ENCODE measurements at regions not wholly inside any gene's neighbourhood (a gene's known extent, or its start where the extent isn't known, plus 50 kb on each side); places are given as distances from the start of the nearest gene placed in this dataset.

GRCh38 chr9:129347316-129348120, 169.5 kb upstream of the IER5L start:
- H3K9me3 Mint-ChIP-seq = no peaks in the 10 kb centered on the region
- peaks cover 3% of the 10 kb centered on the region for H3K27me3 Mint-ChIP-seq (ENCODE audit: low read depth)
- no peaks in the 10 kb centered on the region for H3K36me3 Mint-ChIP-seq (ENCODE audit: low read depth)
- peaks cover 6% of the 10 kb centered on the region for H3K4me1 Mint-ChIP-seq (ENCODE audit: low read depth)
- no peak overlapping the region for H3K4me3 Mint-ChIP-seq
- H3K27ac Mint-ChIP-seq = no peak overlapping the region
- CTCF ChIA-PET = interaction anchor here (0.6 to 1.8 kb wide), 7 partner anchors 12 to 216 kb away, joined by 3 to 6 read pairs (median 3); no protein-coding TSS in a partner anchor
- no peak for DNase-seq
- intact Hi-C loops (cut with micrococcal nuclease) = no loop called here

DNA sequence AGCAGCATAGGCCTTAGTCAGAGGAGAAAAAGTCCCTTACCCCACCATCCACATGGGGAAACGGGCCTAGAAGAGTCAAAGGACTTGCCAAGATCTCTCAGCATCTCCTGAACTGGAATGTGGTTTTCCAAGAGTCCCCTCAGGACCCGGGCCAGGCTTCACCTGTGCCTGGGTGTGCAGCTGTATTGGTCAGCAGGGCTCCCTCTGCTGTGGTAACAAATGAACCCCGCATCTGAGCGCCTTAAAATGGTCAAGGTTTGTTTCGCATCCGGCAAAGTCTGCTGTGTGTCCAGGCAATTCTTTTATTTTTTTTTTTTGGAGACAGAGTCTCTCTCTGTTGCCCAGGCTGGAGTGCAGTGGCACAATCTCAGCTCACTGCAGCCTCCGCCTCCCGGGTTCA, 168.0 kb upstream of the IER5L start:
- intact Hi-C loops (cut with micrococcal nuclease) = loop anchor here (1.0 kb wide), 2 partner anchors 25 to 173 kb away; no protein-coding TSS in a partner anchor
- Mint-ChIP-seq H3K27ac (no peak overlapping the region), H3K9me3 (no peaks in the 10 kb centered on the region), H3K27me3 (ENCODE audit: low read depth) (no peaks in the 10 kb centered on the region), H3K36me3 (ENCODE audit: low read depth) (no peaks in the 10 kb centered on the region), H3K4me3 (no peak overlapping the region), H3K4me1 (ENCODE audit: low read depth) (peaks cover 3% of the 10 kb centered on the region)
- CTCF ChIA-PET = interaction anchor here (0.8 to 1.6 kb wide), 6 partner anchors 171 to 203 kb away, joined by 3 to 5 read pairs (median 4); no protein-coding TSS in a partner anchor
- no peak for DNase-seq

- no peak for DNase-seq
- Mint-ChIP-seq H3K4me1 (ENCODE audit: low read depth) (peaks cover 3% of the 10 kb centered on the region), H3K9me3 (no peaks in the 10 kb centered on the region), H3K4me3 (no peak overlapping the region), H3K36me3 (ENCODE audit: low read depth) (no peaks in the 10 kb centered on the region), H3K27me3 (ENCODE audit: low read depth) (no peaks in the 10 kb centered on the region), H3K27ac (no peak overlapping the region)
- CTCF ChIA-PET = interaction anchor here (0.6 to 1.5 kb wide), 3 partner anchors 15 to 202 kb away, joined by 3 to 4 read pairs (median 4); no protein-coding TSS in a partner anchor
- intact Hi-C loops (cut with micrococcal nuclease) = no loop called here
These were observed 166.8 kb upstream of the IER5L start for GRCh38 chr9:129344641-129345495.

GRCh38 chr9:129343424-129344375, 165.6 kb upstream of the IER5L start:
- Mint-ChIP-seq H3K27ac (no peak overlapping the region), H3K4me3 (no peak overlapping the region), H3K36me3 (ENCODE audit: low read depth) (no peaks in the 10 kb centered on the region), H3K9me3 (no peaks in the 10 kb centered on the region), H3K4me1 (ENCODE audit: low read depth) (peaks cover 3% of the 10 kb centered on the region), H3K27me3 (ENCODE audit: low read depth) (no peaks in the 10 kb centered on the region)
- no peak for DNase-seq
- intact Hi-C loops (cut with micrococcal nuclease) = no loop called here
- CTCF ChIA-PET = interaction anchor here (0.8 to 1.3 kb wide), 2 partner anchors 199 to 212 kb away, joined by 3 to 4 read pairs; no protein-coding TSS in a partner anchor

- Mint-ChIP-seq H3K4me3 (no peak overlapping the region), H3K4me1 (ENCODE audit: low read depth) (peaks cover 3% of the 10 kb centered on the region), H3K27ac (no peak overlapping the region), H3K36me3 (ENCODE audit: low read depth) (no peaks in the 10 kb centered on the region), H3K9me3 (no peaks in the 10 kb centered on the region), H3K27me3 (ENCODE audit: low read depth) (no peaks in the 10 kb centered on the region)
- intact Hi-C loops (cut with micrococcal nuclease) = no loop called here
- CTCF ChIA-PET = interaction anchor here (0.8 to 1.3 kb wide), 2 partner anchors 198 to 211 kb away, joined by 3 to 4 read pairs; no protein-coding TSS in a partner anchor
- DNase-seq = no peak
These were observed 164.7 kb upstream of the IER5L start for GRCh38 chr9:129342591-129343423.

DNA sequence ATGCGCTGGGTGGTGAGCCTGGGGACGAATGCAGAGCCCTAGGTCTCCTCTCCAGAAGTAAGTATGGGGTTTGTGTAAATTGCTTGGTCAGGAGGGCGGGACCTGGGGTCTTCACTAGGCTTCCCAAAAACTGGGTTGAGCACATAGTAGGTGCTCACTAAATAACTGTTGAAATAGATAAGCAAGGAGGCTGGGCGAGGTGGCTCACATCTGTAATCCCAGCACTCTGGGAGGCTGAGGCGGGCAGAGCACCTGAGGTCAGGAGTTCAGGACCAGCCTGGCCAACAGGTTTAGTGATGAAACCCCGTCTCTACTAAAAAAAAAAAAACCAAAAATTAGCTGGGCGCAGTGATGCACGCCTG, 163.9 kb upstream of the IER5L start:
- Mint-ChIP-seq H3K4me1 (ENCODE audit: low read depth) (peaks cover 3% of the 10 kb centered on the region), H3K4me3 (no peak overlapping the region), H3K27me3 (ENCODE audit: low read depth) (no peaks in the 10 kb centered on the region), H3K9me3 (no peaks in the 10 kb centered on the region), H3K27ac (no peak overlapping the region), H3K36me3 (ENCODE audit: low read depth) (no peaks in the 10 kb centered on the region)
- CTCF ChIA-PET = no interaction called here
- DNase-seq = no peak
- intact Hi-C loops (cut with micrococcal nuclease) = no loop called here

DNA sequence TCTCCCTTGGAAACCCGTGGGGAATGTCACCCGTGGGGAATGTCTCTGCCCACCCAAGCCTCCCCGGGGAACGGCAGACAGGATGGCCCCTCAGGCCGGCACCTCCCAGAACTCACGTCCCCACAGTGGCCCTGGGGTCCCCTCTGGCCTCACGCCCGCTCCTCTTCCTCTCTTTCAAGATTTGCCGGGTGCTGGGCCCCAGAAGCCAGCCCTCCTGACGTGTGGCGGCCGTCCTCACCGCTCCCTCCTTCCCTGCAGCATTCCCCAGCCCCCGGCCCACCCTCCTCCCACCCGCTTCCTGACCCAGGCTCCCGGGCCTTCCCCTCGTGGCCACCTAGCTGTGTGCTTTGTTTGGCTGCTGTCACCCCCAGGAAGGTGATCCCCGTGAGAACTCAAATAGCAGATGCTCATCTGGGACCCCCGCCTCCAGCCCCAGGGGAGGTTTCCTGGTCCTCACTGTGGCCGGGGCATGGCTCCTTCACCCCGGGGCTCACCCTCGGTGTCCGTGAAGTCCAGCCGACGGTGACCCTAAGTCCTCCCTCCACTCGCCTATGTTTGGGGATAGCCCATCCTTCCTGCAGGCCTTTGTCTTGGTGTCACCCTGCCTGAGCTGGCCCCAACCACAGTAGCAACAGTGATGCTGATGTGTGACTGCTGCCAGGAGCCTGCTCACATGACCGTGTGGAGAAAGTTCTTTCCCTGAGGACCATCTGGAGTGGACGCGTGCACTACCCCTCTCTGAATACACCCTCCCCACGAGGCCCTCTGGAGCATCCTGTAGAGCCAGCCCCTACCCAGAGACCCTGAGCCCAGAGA, 163.3 kb upstream of the IER5L start:
- Mint-ChIP-seq H3K36me3 (ENCODE audit: low read depth) (no peaks in the 10 kb centered on the region), H3K27me3 (ENCODE audit: low read depth) (no peaks in the 10 kb centered on the region), H3K27ac (no peak overlapping the region), H3K4me1 (ENCODE audit: low read depth) (peaks cover 6% of the 10 kb centered on the region), H3K4me3 (no peak overlapping the region), H3K9me3 (no peaks in the 10 kb centered on the region)
- no peak for DNase-seq
- intact Hi-C loops (cut with micrococcal nuclease) = no loop called here
- CTCF ChIA-PET = no interaction called here

- CTCF ChIA-PET = no interaction called here
- no peak for DNase-seq
- Mint-ChIP-seq H3K36me3 (ENCODE audit: low read depth) (no peaks in the 10 kb centered on the region), H3K4me3 (no peak overlapping the region), H3K27me3 (ENCODE audit: low read depth) (no peaks in the 10 kb centered on the region), H3K9me3 (no peaks in the 10 kb centered on the region), H3K4me1 (ENCODE audit: low read depth) (peaks cover 10% of the 10 kb centered on the region), H3K27ac (no peak overlapping the region)
- intact Hi-C loops (cut with micrococcal nuclease) = no loop called here
These were observed 162.5 kb upstream of the IER5L start for GRCh38 chr9:129340427-129341170.

- Mint-ChIP-seq H3K27ac (no peak overlapping the region), H3K4me3 (no peak overlapping the region), H3K4me1 (ENCODE audit: low read depth) (peaks cover 17% of the 10 kb centered on the region), H3K27me3 (ENCODE audit: low read depth) (no peaks in the 10 kb centered on the region), H3K36me3 (ENCODE audit: low read depth) (no peaks in the 10 kb centered on the region), H3K9me3 (no peaks in the 10 kb centered on the region)
- CTCF ChIA-PET = no interaction called here
- no peak for DNase-seq
- intact Hi-C loops (cut with micrococcal nuclease) = loop anchor here (5.0 kb wide), 1 partner anchor 162 kb away; the partner anchor contains the start of gene IER5L
These were observed 161.6 kb upstream of the IER5L start for GRCh38 chr9:129339539-129340157.
